ENCODE measurements at regions not wholly inside any gene's neighbourhood (a gene's known extent, or its start where the extent isn't known, plus 50 kb on each side); places are given as distances from the start of the nearest gene placed in this dataset.

DNA sequence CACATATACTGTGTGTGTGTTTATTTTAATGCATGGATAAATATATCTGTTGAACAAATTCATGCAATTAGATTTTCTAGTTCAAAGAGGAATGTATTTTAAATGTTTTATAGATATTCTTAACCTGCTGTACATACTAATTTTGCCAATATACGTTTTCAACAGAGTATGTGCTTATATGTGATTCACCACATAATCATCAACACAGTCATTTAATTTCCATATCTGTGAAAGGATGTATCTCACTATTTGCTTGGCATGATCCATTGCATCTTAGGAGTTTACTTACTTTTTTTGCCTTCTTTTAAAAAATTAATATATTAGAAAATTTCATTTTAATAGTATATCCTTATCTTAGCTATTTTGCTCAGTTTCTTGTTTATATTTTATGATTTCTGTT lies 902.3 kb upstream of the CITED2 start:
- TF ChIP-seq, protein P1, sequence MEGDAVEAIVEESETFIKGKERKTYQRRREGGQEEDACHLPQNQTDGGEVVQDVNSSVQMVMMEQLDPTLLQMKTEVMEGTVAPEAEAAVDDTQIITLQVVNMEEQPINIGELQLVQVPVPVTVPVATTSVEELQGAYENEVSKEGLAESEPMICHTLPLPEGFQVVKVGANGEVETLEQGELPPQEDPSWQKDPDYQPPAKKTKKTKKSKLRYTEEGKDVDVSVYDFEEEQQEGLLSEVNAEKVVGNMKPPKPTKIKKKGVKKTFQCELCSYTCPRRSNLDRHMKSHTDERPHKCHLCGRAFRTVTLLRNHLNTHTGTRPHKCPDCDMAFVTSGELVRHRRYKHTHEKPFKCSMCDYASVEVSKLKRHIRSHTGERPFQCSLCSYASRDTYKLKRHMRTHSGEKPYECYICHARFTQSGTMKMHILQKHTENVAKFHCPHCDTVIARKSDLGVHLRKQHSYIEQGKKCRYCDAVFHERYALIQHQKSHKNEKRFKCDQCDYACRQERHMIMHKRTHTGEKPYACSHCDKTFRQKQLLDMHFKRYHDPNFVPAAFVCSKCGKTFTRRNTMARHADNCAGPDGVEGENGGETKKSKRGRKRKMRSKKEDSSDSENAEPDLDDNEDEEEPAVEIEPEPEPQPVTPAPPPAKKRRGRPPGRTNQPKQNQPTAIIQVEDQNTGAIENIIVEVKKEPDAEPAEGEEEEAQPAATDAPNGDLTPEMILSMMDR (IDR thresholded peaks at IDR 0.05 in 4 of 5, conservative IDR thresholded peaks at IDR 0.05 in 1 of 5), result no peak
- TF ChIP-seq POLR2A (IDR thresholded peaks at IDR 0.05), result no peak
